22Rv1 (cell line): ENCODE measurements at regions not wholly inside any gene's neighbourhood (a gene's known extent, or its start where the extent isn't known, plus 50 kb on each side); places are given as distances from the start of the nearest gene placed in this dataset.

Experiments
- CTCF ChIP-seq: fragments of 450-650 bp; IDR thresholded peaks from 2 replicates; pipeline ENCODE4 v1.5.1; 2017; ENCODE audit warnings: mild to moderate bottlenecking
- ZFX ChIP-seq: fragments of 450-650 bp; IDR thresholded peaks from 2 replicates; pipeline ENCODE4 v1.6.1; 2017; ENCODE audit warnings: antibody characterized with exemption, borderline replicate concordance

- TF ChIP-seq CTCF (no peak), ZFX (no peak)
Observed at GRCh38 chr4:59503731-59504130, 1696.4 kb upstream of the ADGRL3 start.
